ENCODE measurements at regions not wholly inside any gene's neighbourhood (a gene's known extent, or its start where the extent isn't known, plus 50 kb on each side); places are given as distances from the start of the nearest gene placed in this dataset.

DNA sequence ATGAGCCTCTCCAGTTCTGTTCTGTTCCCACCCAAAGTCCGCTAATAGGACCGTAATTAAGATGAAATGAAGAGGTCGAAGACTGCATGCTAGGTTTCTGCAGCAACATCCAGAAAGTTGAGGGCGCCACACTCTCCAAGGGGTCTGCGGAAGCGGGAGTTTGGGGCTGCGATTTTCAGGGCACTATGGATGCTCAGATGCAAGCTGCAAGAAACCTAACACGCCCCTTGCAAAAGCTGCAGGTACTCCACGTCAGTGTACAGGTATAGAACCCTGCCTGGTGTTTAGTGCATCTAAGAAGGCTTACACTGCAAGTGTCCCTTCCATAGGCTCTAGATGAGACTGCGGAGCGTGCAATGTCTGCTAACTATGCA lies 61.4 kb downstream of the RHOXF2B start:
- TF ChIP-seq, protein P1, sequence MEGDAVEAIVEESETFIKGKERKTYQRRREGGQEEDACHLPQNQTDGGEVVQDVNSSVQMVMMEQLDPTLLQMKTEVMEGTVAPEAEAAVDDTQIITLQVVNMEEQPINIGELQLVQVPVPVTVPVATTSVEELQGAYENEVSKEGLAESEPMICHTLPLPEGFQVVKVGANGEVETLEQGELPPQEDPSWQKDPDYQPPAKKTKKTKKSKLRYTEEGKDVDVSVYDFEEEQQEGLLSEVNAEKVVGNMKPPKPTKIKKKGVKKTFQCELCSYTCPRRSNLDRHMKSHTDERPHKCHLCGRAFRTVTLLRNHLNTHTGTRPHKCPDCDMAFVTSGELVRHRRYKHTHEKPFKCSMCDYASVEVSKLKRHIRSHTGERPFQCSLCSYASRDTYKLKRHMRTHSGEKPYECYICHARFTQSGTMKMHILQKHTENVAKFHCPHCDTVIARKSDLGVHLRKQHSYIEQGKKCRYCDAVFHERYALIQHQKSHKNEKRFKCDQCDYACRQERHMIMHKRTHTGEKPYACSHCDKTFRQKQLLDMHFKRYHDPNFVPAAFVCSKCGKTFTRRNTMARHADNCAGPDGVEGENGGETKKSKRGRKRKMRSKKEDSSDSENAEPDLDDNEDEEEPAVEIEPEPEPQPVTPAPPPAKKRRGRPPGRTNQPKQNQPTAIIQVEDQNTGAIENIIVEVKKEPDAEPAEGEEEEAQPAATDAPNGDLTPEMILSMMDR (IDR thresholded peaks at IDR 0.05), result no peak
- no peak for TF ChIP-seq POLR2A (IDR thresholded peaks at IDR 0.05)

Data from adrenal gland (tissue), 5 donors.